ENCODE measurements at regions not wholly inside any gene's neighbourhood (a gene's known extent, or its start where the extent isn't known, plus 50 kb on each side); places are given as distances from the start of the nearest gene placed in this dataset.

DNA sequence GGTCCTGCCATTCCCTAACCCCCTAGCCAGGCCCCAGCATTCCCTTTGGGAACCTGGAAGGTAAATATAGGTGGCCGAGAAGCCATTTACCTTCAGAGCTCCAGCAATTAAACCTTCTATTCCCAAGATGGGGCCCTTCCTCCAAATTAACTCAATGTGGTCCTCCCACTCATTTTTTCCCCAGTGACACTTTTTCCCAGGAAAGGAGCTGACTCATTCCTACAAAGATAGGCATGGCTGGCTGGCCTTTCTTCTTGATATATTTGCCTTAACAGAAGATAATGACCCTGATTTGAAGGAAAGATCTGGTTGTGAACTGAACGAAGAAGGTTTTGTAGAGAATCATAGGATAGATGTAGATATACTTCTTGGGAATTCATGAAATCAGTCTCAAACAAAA, 279.0 kb upstream of the VEPH1 start:
- no peak for TF ChIP-seq CTCF (IDR thresholded peaks at IDR 0.05; ENCODE audit: low read length)
- no peak for TF ChIP-seq EZH2 (IDR thresholded peaks at IDR 0.05; ENCODE audit: borderline replicate concordance, low read length)
- no peaks in the 10 kb centered on the region for H3K9me3 ChIP-seq (ENCODE audit: low read length)
- no peak overlapping the region for H2AFZ ChIP-seq (ENCODE audit: low read length)
- no peaks in the 10 kb centered on the region for H3K9me2 ChIP-seq (ENCODE audit: low read depth, low read length)
- H3K79me2 ChIP-seq (ENCODE audit: insufficient read depth, low read length): no peaks in the 10 kb centered on the region
- H3K4me3 ChIP-seq (ENCODE audit: low read depth, low read length, poor library complexity, severe bottlenecking): no peak overlapping the region
- no peaks in the 10 kb centered on the region for H3K27me3 ChIP-seq (ENCODE audit: insufficient read depth, low read length)
- H3K9ac ChIP-seq (ENCODE audit: low read length): no peak overlapping the region
- H3K4me1 ChIP-seq (ENCODE audit: insufficient read depth, low read length, severe bottlenecking): no peaks in the 10 kb centered on the region
- H4K20me1 ChIP-seq (ENCODE audit: insufficient read depth, low read length): no peaks in the 10 kb centered on the region
- no peaks in the 10 kb centered on the region for H3K36me3 ChIP-seq (ENCODE audit: insufficient read depth, low read length)
- no peaks in the 10 kb centered on the region for H3F3A ChIP-seq (ENCODE audit: insufficient read depth, low read length)
- no peak overlapping the region for H3K27ac ChIP-seq (ENCODE audit: low read depth, low read length, poor library complexity, severe bottlenecking)
- no peak overlapping the region for H3K4me2 ChIP-seq (ENCODE audit: low read length)

- Histone ChIP-seq H3F3A (ENCODE audit: insufficient read depth, low read length) (no peaks in the 10 kb centered on the region), H3K4me2 (ENCODE audit: low read length) (no peak overlapping the region), H3K9me3 (ENCODE audit: low read length) (no peaks in the 10 kb centered on the region), H3K4me1 (ENCODE audit: insufficient read depth, low read length, severe bottlenecking) (no peaks in the 10 kb centered on the region), H3K27ac (ENCODE audit: low read depth, low read length, poor library complexity, severe bottlenecking) (no peak overlapping the region), H2AFZ (ENCODE audit: low read length) (no peak overlapping the region), H3K9ac (ENCODE audit: low read length) (no peak overlapping the region), H3K27me3 (ENCODE audit: insufficient read depth, low read length) (no peaks in the 10 kb centered on the region), H3K79me2 (ENCODE audit: insufficient read depth, low read length) (no peaks in the 10 kb centered on the region), H4K20me1 (ENCODE audit: insufficient read depth, low read length) (no peaks in the 10 kb centered on the region), H3K4me3 (ENCODE audit: low read depth, low read length, poor library complexity, severe bottlenecking) (no peak overlapping the region), H3K9me2 (ENCODE audit: low read depth, low read length) (no peaks in the 10 kb centered on the region), H3K36me3 (ENCODE audit: insufficient read depth, low read length) (no peaks in the 10 kb centered on the region)
- TF ChIP-seq CTCF (IDR thresholded peaks at IDR 0.05; ENCODE audit: low read length): no peak
- no peak for TF ChIP-seq EZH2 (IDR thresholded peaks at IDR 0.05; ENCODE audit: borderline replicate concordance, low read length)
Observed at GRCh38 chr3:157776861-157777260, 273.6 kb upstream of the VEPH1 start.

DNA sequence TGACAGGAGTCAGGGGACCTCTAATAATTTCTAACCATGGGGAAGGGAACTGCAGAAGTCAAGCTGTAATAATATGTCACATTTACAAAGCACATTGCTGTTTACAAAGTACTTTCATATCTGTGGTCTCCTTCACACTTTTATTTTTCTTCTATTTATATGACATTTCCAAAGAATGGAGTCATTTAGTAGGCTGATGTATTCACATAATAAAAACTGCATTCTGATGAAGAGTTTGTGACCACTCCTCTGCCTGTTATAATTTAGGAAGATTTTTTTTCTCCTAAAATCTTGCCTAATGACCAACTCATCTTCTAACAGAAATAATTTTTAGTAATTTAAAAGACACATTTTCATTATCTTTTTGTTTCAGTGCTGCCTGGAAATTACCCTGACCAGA, 272.2 kb upstream of the VEPH1 start:
- Histone ChIP-seq H3K79me2 (ENCODE audit: insufficient read depth, low read length) (no peaks in the 10 kb centered on the region), H3K27ac (ENCODE audit: low read depth, low read length, poor library complexity, severe bottlenecking) (no peak overlapping the region), H3K4me1 (ENCODE audit: insufficient read depth, low read length, severe bottlenecking) (no peaks in the 10 kb centered on the region), H3K9me3 (ENCODE audit: low read length) (no peaks in the 10 kb centered on the region), H3K4me2 (ENCODE audit: low read length) (no peak overlapping the region), H2AFZ (ENCODE audit: low read length) (no peak overlapping the region), H3K36me3 (ENCODE audit: insufficient read depth, low read length) (no peaks in the 10 kb centered on the region), H3K9ac (ENCODE audit: low read length) (no peak overlapping the region), H3K27me3 (ENCODE audit: insufficient read depth, low read length) (no peaks in the 10 kb centered on the region), H3F3A (ENCODE audit: insufficient read depth, low read length) (no peaks in the 10 kb centered on the region), H4K20me1 (ENCODE audit: insufficient read depth, low read length) (no peaks in the 10 kb centered on the region), H3K4me3 (ENCODE audit: low read depth, low read length, poor library complexity, severe bottlenecking) (no peak overlapping the region), H3K9me2 (ENCODE audit: low read depth, low read length) (no peaks in the 10 kb centered on the region)
- no peak for TF ChIP-seq EZH2 (IDR thresholded peaks at IDR 0.05; ENCODE audit: borderline replicate concordance, low read length)
- TF ChIP-seq CTCF (IDR thresholded peaks at IDR 0.05; ENCODE audit: low read length): no peak
